Endothelial cell of umbilical vein (primary cell): ENCODE measurements at regions not wholly inside any gene's neighbourhood (a gene's known extent, or its start where the extent isn't known, plus 50 kb on each side); places are given as distances from the start of the nearest gene placed in this dataset.

Experiments used
- BruUV-seq: library from RNA; stranded (reverse); fragments of 400-500 nt; replicated peaks from 2 replicates; lab custom pipeline; 2021; lab: Mats Ljungman, UMichigan
- CTCF ChIA-PET: fragments of 300-600, 350-600 bp; sonication (Branson Sonifier 250); formaldehyde crosslinking; loops from one replicate; lab custom pipeline; 2021; ENCODE audit warnings: antibody characterized with exemption, inconsistent platforms; lab: Charles Lee
- POLR2A ChIA-PET: fragments of 300-600, 350-600 bp; sonication (Branson Sonifier 250); formaldehyde crosslinking; loops from one replicate; lab custom pipeline; 2021; ENCODE audit warnings: antibody characterized with exemption, inconsistent platforms; lab: Charles Lee
- DNase-seq: peaks from one replicate; pipeline ENCODE4 v3.0.0-alpha.2; 2011; ENCODE audit warnings: low read depth, low spot score
- FAIRE-seq: peaks from 2 replicates; lab custom pipeline; 2011; peaks lifted over from hg19 to GRCh38; lab: Jason Lieb, UNC
- H2AFZ ChIP-seq: 2 replicates; pipeline ENCODE4 v1.6.0; 2012; ENCODE audit warnings: low read depth, low read length, control low read depth, inconsistent platforms
- H3K27ac ChIP-seq: 2 replicates; pipeline ENCODE4 v1.5.1; 2011; ENCODE audit warnings: low read depth, mild to moderate bottlenecking, control low read depth, low read length, moderate library complexity; ENCODE audit not compliant: insufficient read depth
- H3K27me3 ChIP-seq, 2 experiments: 2 replicates each; pipeline versions ENCODE4 v1.6.0 to v1.6.1; 2011; ENCODE audit warnings: low read length in 2 of 2, mixed read lengths in 1 of 2; ENCODE audit not compliant: control insufficient read depth in 2 of 2, insufficient read depth in 2 of 2
- H3K36me3 ChIP-seq, 2 experiments: 2 replicates in 1 of 2; 3 replicates in 1 of 2; pipeline ENCODE4 v1.5.1; 2011; ENCODE audit warnings: low read length in 2 of 2, mild to moderate bottlenecking in 1 of 2, moderate library complexity in 1 of 2; ENCODE audit not compliant: control insufficient read depth in 2 of 2, insufficient read depth in 2 of 2; ENCODE audit errors: extremely low read depth in 1 of 2
- H3K4me1 ChIP-seq: 3 replicates; pipeline ENCODE4 v1.5.1; 2011; ENCODE audit warnings: mild to moderate bottlenecking, low read length; ENCODE audit not compliant: control insufficient read depth, insufficient read depth; ENCODE audit errors: extremely low read depth
- H3K4me2 ChIP-seq: 2 replicates; pipeline ENCODE4 v1.6.1; 2011; ENCODE audit warnings: low read length, control low read depth, mixed read lengths; ENCODE audit not compliant: insufficient read depth
- H3K4me3 ChIP-seq, 3 experiments: fragments of 200-600 bp in 1 of 3; sonication (generic), shearing (Covaris generic) in 1 of 3; replicated peaks in 1 of 3; 2 replicates each; pipeline ENCODE4 v1.5.1; 2011 to 2016; ENCODE audit warnings: control low read depth in 3 of 3, low read length in 3 of 3, mild to moderate bottlenecking in 2 of 3, inconsistent platforms in 1 of 3, low read depth in 1 of 3, moderate library complexity in 1 of 3; ENCODE audit not compliant: insufficient read depth in 1 of 3
- H3K79me2 ChIP-seq: 2 replicates; pipeline ENCODE4 v1.6.0; 2012; ENCODE audit warnings: low read length, inconsistent platforms; ENCODE audit not compliant: control insufficient read depth, insufficient read depth
- H3K9ac ChIP-seq: replicated peaks from 2 replicates; pipeline ENCODE3; 2011; ENCODE audit warnings: low read length, control low read depth; ENCODE audit not compliant: insufficient read depth; ENCODE audit errors: extremely low read depth
- H3K9me1 ChIP-seq: replicated peaks from 3 replicates; pipeline ENCODE4 v1.6.0; 2011; ENCODE audit warnings: mild to moderate bottlenecking, low read length; ENCODE audit not compliant: control insufficient read depth, insufficient read depth; ENCODE audit errors: extremely low read depth
- H3K9me3 ChIP-seq: replicated peaks from 2 replicates; pipeline ENCODE4 v1.5.1; 2012; ENCODE audit warnings: low read length, inconsistent platforms; ENCODE audit not compliant: control insufficient read depth, insufficient read depth
- H4K20me1 ChIP-seq: replicated peaks from 2 replicates; pipeline ENCODE3; 2011; ENCODE audit warnings: mild to moderate bottlenecking, low read length; ENCODE audit not compliant: control insufficient read depth, insufficient read depth; ENCODE audit errors: extremely low read depth
- EZH2 ChIP-seq: IDR thresholded peaks from 2 replicates; pipeline ENCODE4 v1.6.1; 2012; ENCODE audit warnings: borderline replicate concordance, low read depth, mild to moderate bottlenecking, moderate library complexity, low read length, inconsistent platforms; ENCODE audit not compliant: severe bottlenecking
- FOS ChIP-seq: IDR thresholded peaks from 2 replicates; pipeline ENCODE4 v1.6.1; 2011; ENCODE audit warnings: mild to moderate bottlenecking, low read length, moderate library complexity, borderline replicate concordance; ENCODE audit not compliant: insufficient read depth
- GATA2 ChIP-seq: IDR thresholded peaks from 2 replicates; pipeline ENCODE4 v1.7.0; 2011; ENCODE audit warnings: low read depth, mild to moderate bottlenecking, moderate library complexity, mixed read lengths, low read length; ENCODE audit not compliant: insufficient read length, insufficient read depth
- JUN ChIP-seq: IDR thresholded peaks from 2 replicates; pipeline ENCODE4 v1.6.1; 2011; ENCODE audit warnings: borderline replicate concordance, low read depth; ENCODE audit not compliant: insufficient read length, insufficient read depth
- MYC ChIP-seq: IDR thresholded peaks from one replicate; pipeline ENCODE4 v1.6.1; 2011; ENCODE audit warnings: mild to moderate bottlenecking, low read depth, low read length
- POLR2A ChIP-seq: IDR thresholded peaks from 2 replicates; pipeline ENCODE4 v1.6.1; 2012; ENCODE audit warnings: low read depth, mild to moderate bottlenecking, control low read depth, low read length
- POLR2AphosphoS5 ChIP-seq: IDR thresholded peaks from 2 replicates; pipeline ENCODE4 v1.6.1; 2012; ENCODE audit warnings: low read depth, mild to moderate bottlenecking, control low read depth, low read length, moderate library complexity; ENCODE audit not compliant: insufficient read depth
- dilution Hi-C: fragments of 300-500 bp; cut with MboI; formaldehyde crosslinking; loops from one replicate; pipeline ENCODE4 v1.15.0; 2019; ENCODE audit warnings: low sequenced_read_pairs; ENCODE audit not compliant: extremely low pct_ligation_motif_present
- intact Hi-C: fragments of 100-400 bp; cut with micrococcal nuclease; formaldehyde crosslinking; loops from one replicate; pipeline ENCODE4 v1.10.0; 2022
- TF ChIP-seq, protein P1 (sequence below): IDR thresholded peaks from 2 replicates; pipeline ENCODE4 v1.6.1; 2011; ENCODE audit not compliant: insufficient read depth, insufficient read length
- TF ChIP-seq, protein P2 (sequence below), 2 donors: IDR thresholded peaks; 1 replicate in 1 of 2; 2 replicates in 1 of 2; pipeline ENCODE4 v1.5.1; 2011; ENCODE audit warnings: low read length in 2 of 2, mild to moderate bottlenecking in 2 of 2, moderate library complexity in 2 of 2, control low read depth in 1 of 2, inconsistent platforms in 1 of 2, low read depth in 1 of 2; ENCODE audit not compliant: insufficient read depth in 1 of 2; ENCODE audit errors: extremely low read depth in 1 of 2

DNA sequence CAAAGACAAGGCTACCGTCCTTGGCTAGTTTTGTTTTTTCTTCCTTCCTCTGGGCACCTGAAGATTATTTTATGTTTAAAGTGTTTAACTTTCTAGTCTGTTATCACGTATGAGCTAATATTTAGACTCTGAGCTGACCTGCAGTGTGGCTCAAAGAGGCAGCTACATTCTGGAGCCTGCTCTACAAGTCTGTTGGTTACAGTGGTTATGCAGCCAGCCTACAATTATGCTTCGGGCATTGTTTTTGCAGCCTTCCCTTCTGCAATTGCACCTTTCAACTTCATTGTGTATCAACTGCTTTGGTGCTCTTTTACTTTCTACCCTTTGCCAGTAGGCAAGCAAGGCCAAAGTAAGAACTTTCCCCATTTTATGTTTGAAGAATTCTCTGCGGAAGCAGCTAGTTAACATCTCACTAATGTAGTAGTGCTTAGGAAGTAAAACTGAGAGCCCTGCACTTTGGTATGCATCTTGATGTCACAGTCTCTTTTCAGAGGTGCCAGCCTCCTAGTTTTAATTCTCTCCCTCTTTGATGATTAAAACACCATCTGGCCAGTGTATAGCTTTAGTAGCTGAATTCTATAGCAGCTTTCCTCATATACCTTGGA is 322.1 kb downstream of the FAM170A start:
- no peak for FAIRE-seq
- no peak overlapping the region for H2AFZ ChIP-seq
- intact Hi-C loops (no loop called here), dilution Hi-C loops (no loop called here)
- no peaks in the 10 kb centered on the region for H3K79me2 ChIP-seq
- H3K9me1 ChIP-seq: no peaks in the 10 kb centered on the region
- H3K27ac ChIP-seq: no peak overlapping the region
- no peak for DNase-seq
- no peak overlapping the region for H3K4me2 ChIP-seq
- H3K4me3 ChIP-seq: no peak overlapping the region
- TF ChIP-seq EZH2 (no peak), POLR2A (no peak), POLR2AphosphoS5 (no peak), FOS (no peak), JUN (no peak), MYC (no peak), GATA2 (no peak)
- TF ChIP-seq, protein P1, sequence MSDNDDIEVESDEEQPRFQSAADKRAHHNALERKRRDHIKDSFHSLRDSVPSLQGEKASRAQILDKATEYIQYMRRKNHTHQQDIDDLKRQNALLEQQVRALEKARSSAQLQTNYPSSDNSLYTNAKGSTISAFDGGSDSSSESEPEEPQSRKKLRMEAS: no peak
- no peaks in the 10 kb centered on the region for H3K4me1 ChIP-seq
- BruUV-seq: no TSS peak
- no peaks in the 10 kb centered on the region for H3K9me3 ChIP-seq
- H4K20me1 ChIP-seq: no peaks in the 10 kb centered on the region
- no peak overlapping the region for H3K9ac ChIP-seq
- H3K27me3 ChIP-seq: no peaks in the 10 kb centered on the region
- H3K36me3 ChIP-seq: no peaks in the 10 kb centered on the region
- ChIA-PET POLR2A (no interaction called here), CTCF (no interaction called here)

DNA sequence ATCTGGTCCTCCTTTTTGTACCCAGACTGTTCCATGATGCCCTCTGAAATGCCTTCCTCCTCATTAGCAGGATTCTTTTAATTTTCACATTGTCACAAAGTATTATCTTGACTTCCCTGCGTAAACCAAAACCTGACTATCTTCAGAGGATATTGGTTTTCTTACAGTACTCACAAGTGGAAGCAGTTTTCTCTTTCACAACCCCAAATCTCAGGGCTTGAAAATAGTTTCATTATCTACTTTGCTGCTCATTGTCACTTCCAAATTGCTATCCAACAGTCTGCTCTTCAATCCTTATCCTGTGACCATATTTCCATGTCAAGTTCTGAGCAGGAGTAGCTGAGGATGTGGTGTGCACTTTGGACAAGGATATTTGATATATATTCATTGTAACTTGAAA is 324.1 kb downstream of the FAM170A start:
- BruUV-seq: no TSS peak
- no peak overlapping the region for H3K4me2 ChIP-seq
- FAIRE-seq: no peak
- dilution Hi-C loops: no loop called here
- CTCF ChIA-PET: no interaction called here
- no peak overlapping the region for H3K9ac ChIP-seq
- H3K4me3 ChIP-seq: no peak overlapping the region
- no peaks in the 10 kb centered on the region for H3K27me3 ChIP-seq
- H4K20me1 ChIP-seq: no peaks in the 10 kb centered on the region
- H3K9me1 ChIP-seq: no peaks in the 10 kb centered on the region
- H3K9me3 ChIP-seq: no peaks in the 10 kb centered on the region
- no peaks in the 10 kb centered on the region for H3K4me1 ChIP-seq
- TF ChIP-seq, protein P1: no peak
- no peak for TF ChIP-seq JUN
- no peak for TF ChIP-seq POLR2AphosphoS5
- TF ChIP-seq, protein P2, sequence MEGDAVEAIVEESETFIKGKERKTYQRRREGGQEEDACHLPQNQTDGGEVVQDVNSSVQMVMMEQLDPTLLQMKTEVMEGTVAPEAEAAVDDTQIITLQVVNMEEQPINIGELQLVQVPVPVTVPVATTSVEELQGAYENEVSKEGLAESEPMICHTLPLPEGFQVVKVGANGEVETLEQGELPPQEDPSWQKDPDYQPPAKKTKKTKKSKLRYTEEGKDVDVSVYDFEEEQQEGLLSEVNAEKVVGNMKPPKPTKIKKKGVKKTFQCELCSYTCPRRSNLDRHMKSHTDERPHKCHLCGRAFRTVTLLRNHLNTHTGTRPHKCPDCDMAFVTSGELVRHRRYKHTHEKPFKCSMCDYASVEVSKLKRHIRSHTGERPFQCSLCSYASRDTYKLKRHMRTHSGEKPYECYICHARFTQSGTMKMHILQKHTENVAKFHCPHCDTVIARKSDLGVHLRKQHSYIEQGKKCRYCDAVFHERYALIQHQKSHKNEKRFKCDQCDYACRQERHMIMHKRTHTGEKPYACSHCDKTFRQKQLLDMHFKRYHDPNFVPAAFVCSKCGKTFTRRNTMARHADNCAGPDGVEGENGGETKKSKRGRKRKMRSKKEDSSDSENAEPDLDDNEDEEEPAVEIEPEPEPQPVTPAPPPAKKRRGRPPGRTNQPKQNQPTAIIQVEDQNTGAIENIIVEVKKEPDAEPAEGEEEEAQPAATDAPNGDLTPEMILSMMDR (IDR thresholded peaks at IDR 0.05; ENCODE audit: extremely low read depth in 1 of 2, insufficient read depth in 1 of 2, low read depth in 1 of 2, low read length in 2 of 2): no peak
- TF ChIP-seq GATA2: no peak
- no peak for TF ChIP-seq MYC
- no peak for TF ChIP-seq FOS
- H3K36me3 ChIP-seq: no peaks in the 10 kb centered on the region
- POLR2A ChIA-PET: no interaction called here
- H2AFZ ChIP-seq: no peak overlapping the region
- intact Hi-C loops: no loop called here
- DNase-seq: no peak
- H3K79me2 ChIP-seq: no peaks in the 10 kb centered on the region
- H3K27ac ChIP-seq: no peak overlapping the region
